ENCODE measurements at regions not wholly inside any gene's neighbourhood (a gene's known extent, or its start where the extent isn't known, plus 50 kb on each side); places are given as distances from the start of the nearest gene placed in this dataset.

- H3K27ac Mint-ChIP-seq: no peak overlapping the region
- peaks cover 24% of the 10 kb centered on the region for H3K4me1 Mint-ChIP-seq
- TF ChIP-seq CTCF (IDR thresholded peaks at IDR 0.05): no peak
- H3K9me3 Mint-ChIP-seq: no peaks in the 10 kb centered on the region
- H3K4me3 Mint-ChIP-seq: no peak overlapping the region
- H3K36me3 Mint-ChIP-seq (ENCODE audit: low read depth): no peaks in the 10 kb centered on the region
- H3K27me3 Mint-ChIP-seq (ENCODE audit: low read depth, poor library complexity): peaks cover 31% of the 10 kb centered on the region
- no peak for DNase-seq
These were observed 234.4 kb upstream of the E2F8 start for GRCh38 chr11:19474954-19475721.

DNA sequence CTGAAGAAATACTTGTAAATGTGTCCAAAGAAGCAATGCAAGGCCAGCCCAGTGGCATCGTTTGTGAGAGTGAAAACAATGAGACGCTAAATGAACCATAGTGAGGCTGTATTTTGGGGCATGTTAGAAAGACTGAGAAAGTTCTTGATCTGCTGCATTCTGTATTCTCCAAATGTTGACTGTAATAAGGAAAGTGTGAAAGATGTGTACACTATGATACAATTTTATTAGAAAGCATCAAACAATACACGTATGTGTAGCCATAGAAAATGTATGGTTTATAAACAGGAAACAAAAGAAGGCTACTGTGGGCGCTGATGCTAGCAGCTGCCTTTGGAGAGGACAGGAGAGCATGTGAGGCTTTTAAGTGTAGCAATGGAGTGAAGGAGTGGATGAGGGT, 233.5 kb upstream of the E2F8 start:
- Mint-ChIP-seq H3K4me3 (no peak overlapping the region), H3K4me1 (peaks cover 24% of the 10 kb centered on the region), H3K9me3 (no peaks in the 10 kb centered on the region), H3K27ac (no peak overlapping the region), H3K27me3 (ENCODE audit: low read depth, poor library complexity) (peaks cover 31% of the 10 kb centered on the region), H3K36me3 (ENCODE audit: low read depth) (no peaks in the 10 kb centered on the region)
- DNase-seq: no peak
- no peak for TF ChIP-seq CTCF (IDR thresholded peaks at IDR 0.05)

DNA sequence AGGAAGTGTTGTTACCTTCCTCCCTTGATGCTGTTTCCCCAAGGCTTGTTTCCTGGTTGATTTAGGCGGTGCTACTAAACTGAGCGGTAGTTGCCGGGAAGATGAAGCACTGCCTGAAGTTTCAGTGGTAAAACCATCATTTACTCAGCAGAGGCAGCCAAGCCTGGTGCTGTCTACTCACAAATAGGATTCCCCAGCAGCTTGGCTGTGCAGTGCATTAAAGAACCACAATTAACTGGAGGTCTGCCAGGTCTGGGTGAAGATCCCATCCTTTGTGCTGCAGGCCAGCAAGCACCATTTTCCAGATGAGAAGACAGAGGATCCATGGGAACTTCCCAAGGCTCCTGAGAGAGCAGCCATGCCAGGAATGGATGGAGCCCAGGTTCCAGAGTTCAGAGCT, 231.9 kb upstream of the E2F8 start:
- peaks cover 19% of the 10 kb centered on the region for H3K4me1 Mint-ChIP-seq
- no peak for DNase-seq
- TF ChIP-seq CTCF (IDR thresholded peaks at IDR 0.05): no peak
- no peaks in the 10 kb centered on the region for H3K9me3 Mint-ChIP-seq
- H3K36me3 Mint-ChIP-seq (ENCODE audit: low read depth): no peaks in the 10 kb centered on the region
- H3K27me3 Mint-ChIP-seq (ENCODE audit: low read depth, poor library complexity): peaks cover 25% of the 10 kb centered on the region
- no peak overlapping the region for H3K4me3 Mint-ChIP-seq
- no peak overlapping the region for H3K27ac Mint-ChIP-seq

DNA sequence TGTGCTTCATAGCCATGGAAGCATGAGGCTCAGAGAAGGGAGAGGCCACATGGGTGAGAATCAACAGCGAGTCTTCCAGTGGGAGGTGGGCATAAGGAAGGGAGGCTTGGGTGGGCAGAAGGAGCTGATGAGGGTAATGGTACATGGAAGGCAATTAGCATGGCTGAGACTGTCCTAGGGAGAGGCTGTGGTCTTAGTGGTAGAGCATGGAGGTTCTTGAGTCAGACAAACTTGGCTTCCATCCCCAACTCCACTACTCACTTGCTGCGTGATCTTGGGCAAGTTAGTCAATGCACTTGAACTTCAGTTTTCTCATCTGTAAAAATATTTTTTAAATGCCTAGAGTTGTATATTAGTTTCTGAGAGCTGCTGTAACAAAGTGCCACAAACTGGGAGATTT, 227.2 kb upstream of the E2F8 start:
- TF ChIP-seq CTCF (IDR thresholded peaks at IDR 0.05): no peak
- no peak overlapping the region for H3K27ac Mint-ChIP-seq
- peaks cover 52% of the 10 kb centered on the region for H3K27me3 Mint-ChIP-seq (ENCODE audit: low read depth, poor library complexity)
- H3K36me3 Mint-ChIP-seq (ENCODE audit: low read depth): no peaks in the 10 kb centered on the region
- no peaks in the 10 kb centered on the region for H3K4me1 Mint-ChIP-seq
- no peak overlapping the region for H3K4me3 Mint-ChIP-seq
- no peaks in the 10 kb centered on the region for H3K9me3 Mint-ChIP-seq
- no peak for DNase-seq

GRCh38 chr11:19466314-19466713, 225.6 kb upstream of the E2F8 start:
- peaks cover 50% of the 10 kb centered on the region for H3K27me3 Mint-ChIP-seq (ENCODE audit: low read depth, poor library complexity)

More at GRCh38 chr11:19466314-19466713, 225.6 kb upstream of the E2F8 start:
- H3K36me3 Mint-ChIP-seq (ENCODE audit: low read depth): no peaks in the 10 kb centered on the region
- TF ChIP-seq CTCF (IDR thresholded peaks at IDR 0.05): no peak
- no peak for DNase-seq
- H3K4me1 Mint-ChIP-seq: no peaks in the 10 kb centered on the region
- no peak overlapping the region for H3K4me3 Mint-ChIP-seq
- H3K9me3 Mint-ChIP-seq: no peaks in the 10 kb centered on the region
- no peak overlapping the region for H3K27ac Mint-ChIP-seq

All from nephron progenitor cell (in vitro differentiated cells).